ENCODE measurements at regions not wholly inside any gene's neighbourhood (a gene's known extent, or its start where the extent isn't known, plus 50 kb on each side); places are given as distances from the start of the nearest gene placed in this dataset.

GRCh38 chr7:49344556-49344955 lies 420.2 kb downstream of the CDC14C start:
- DNase-seq (ENCODE audit: insufficient read length, low spot score) (no peak), FAIRE-seq (no peak)

- DNase-seq (ENCODE audit: insufficient read length, low spot score) (no peak), FAIRE-seq (no peak)
These were observed 422.0 kb downstream of the CDC14C start for GRCh38 chr7:49346195-49346899.

GRCh38 chr7:49367072-49367471 lies 406.4 kb upstream of the VWC2 start:
- FAIRE-seq, result no peak
- DNase-seq (ENCODE audit: insufficient read length, low spot score), result no peak

GRCh38 chr7:49371771-49372170 lies 401.7 kb upstream of the VWC2 start:
- DNase-seq (ENCODE audit: insufficient read length, low spot score), result no peak
- no peak for FAIRE-seq

- DNase-seq (ENCODE audit: insufficient read length, low spot score) (no peak), FAIRE-seq (no peak)
These were observed 396.5 kb upstream of the VWC2 start for GRCh38 chr7:49376817-49377375.

- DNase-seq (ENCODE audit: insufficient read length, low spot score), result no peak
- no peak for FAIRE-seq
These were observed 386.6 kb upstream of the VWC2 start for GRCh38 chr7:49386792-49387191.

GRCh38 chr7:49389871-49390479 lies 383.5 kb upstream of the VWC2 start:
- no peak for FAIRE-seq

GRCh38 chr7:49396229-49396628 lies 377.2 kb upstream of the VWC2 start:
- FAIRE-seq (no peak), DNase-seq (ENCODE audit: insufficient read length, low spot score) (no peak)

More at GRCh38 chr7:49389871-49390479, 383.5 kb upstream of the VWC2 start:
- DNase-seq (ENCODE audit: insufficient read length, low spot score), result no peak

- FAIRE-seq, result no peak
These were observed 375.7 kb upstream of the VWC2 start for GRCh38 chr7:49397750-49398149.

GRCh38 chr7:49398236-49398635 lies 375.2 kb upstream of the VWC2 start:
- DNase-seq (ENCODE audit: insufficient read length, low spot score) (no peak), FAIRE-seq (no peak)

More at GRCh38 chr7:49397750-49398149, 375.7 kb upstream of the VWC2 start:
- DNase-seq (ENCODE audit: insufficient read length, low spot score), result no peak

- FAIRE-seq, result no peak
- DNase-seq (ENCODE audit: insufficient read length, low spot score), result no peak
These were observed 374.7 kb upstream of the VWC2 start for GRCh38 chr7:49398746-49399145.

- no peak for DNase-seq (ENCODE audit: insufficient read length, low spot score)
- no peak for FAIRE-seq
These were observed 372.4 kb upstream of the VWC2 start for GRCh38 chr7:49400891-49401550.

- FAIRE-seq, result no peak
- DNase-seq (ENCODE audit: insufficient read length, low spot score), result no peak
These were observed 369.6 kb upstream of the VWC2 start for GRCh38 chr7:49403844-49404243.

GRCh38 chr7:49407205-49407604 lies 366.2 kb upstream of the VWC2 start:
- no peak for DNase-seq (ENCODE audit: insufficient read length, low spot score)
- no peak for FAIRE-seq

- no peak for FAIRE-seq
- DNase-seq (ENCODE audit: insufficient read length, low spot score), result no peak
These were observed 356.4 kb upstream of the VWC2 start for GRCh38 chr7:49417034-49417433.

GRCh38 chr7:49418963-49419362 lies 354.5 kb upstream of the VWC2 start:
- no peak for DNase-seq (ENCODE audit: insufficient read length, low spot score)
- no peak for FAIRE-seq

GRCh38 chr7:49422564-49422963 lies 350.9 kb upstream of the VWC2 start:
- DNase-seq (ENCODE audit: insufficient read length, low spot score) (no peak), FAIRE-seq (no peak)

GRCh38 chr7:49424109-49424508 lies 349.3 kb upstream of the VWC2 start:
- no peak for DNase-seq (ENCODE audit: insufficient read length, low spot score)
- FAIRE-seq, result no peak

GRCh38 chr7:49425277-49425818 lies 348.1 kb upstream of the VWC2 start:
- FAIRE-seq (no peak), DNase-seq (ENCODE audit: insufficient read length, low spot score) (no peak)

GRCh38 chr7:49432254-49432653 lies 341.2 kb upstream of the VWC2 start:
- FAIRE-seq, result no peak
- DNase-seq (ENCODE audit: insufficient read length, low spot score), result no peak

- FAIRE-seq (no peak), DNase-seq (ENCODE audit: insufficient read length, low spot score) (no peak)
These were observed 339.6 kb upstream of the VWC2 start for GRCh38 chr7:49433794-49434193.

Data from GM19239 (cell line).